Ascending aorta (tissue), 2 donors: ENCODE measurements at regions not wholly inside any gene's neighbourhood (a gene's known extent, or its start where the extent isn't known, plus 50 kb on each side); places are given as distances from the start of the nearest gene placed in this dataset.
A peak's percentile ranks its signal among the peaks of the same experiment; 100 is the strongest.

Source experiments
- DNase-seq, 2 donors: peaks; one replicate each; pipeline ENCODE4 v3.0.0-alpha.2; 2019; ENCODE audit warnings: low spot score in 2 of 2
- H3K27ac ChIP-seq, 2 donors: fragments of 200-600 bp; sonication (generic); one replicate each; pipeline ENCODE4 v1.5.1; 2016 to 2017; ENCODE audit warnings: mild to moderate bottlenecking in 1 of 2
- H3K27me3 ChIP-seq: fragments of 200-600 bp; sonication (generic); one replicate; pipeline ENCODE4 v1.5.1; 2017
- H3K36me3 ChIP-seq, 2 donors: fragments of 200-600 bp; sonication (generic); one replicate each; pipeline ENCODE4 v1.5.1; 2016
- H3K4me1 ChIP-seq, 2 donors: fragments of 200-600 bp; sonication (generic); one replicate each; pipeline ENCODE4 v1.5.1; 2016 to 2017; ENCODE audit warnings: mild to moderate bottlenecking in 1 of 2
- H3K4me3 ChIP-seq, 2 donors: fragments of 200-600 bp; sonication (generic); one replicate each; pipeline ENCODE4 v1.5.1; 2016 to 2017; ENCODE audit warnings: mild to moderate bottlenecking in 1 of 2
- H3K9me3 ChIP-seq, 2 donors: fragments of 200-600 bp; sonication (generic); one replicate each; pipeline ENCODE4 v1.5.1; 2016
- intact Hi-C: fragments of 100-400 bp; cut with DNase I; formaldehyde crosslinking; loops from one replicate; pipeline ENCODE4 v1.15.1; 2023
- TF ChIP-seq, protein P1 (sequence below), 3 experiments: fragments of 200-600 bp in 2 of 3; fragments of 450-650 bp in 1 of 3; sonication (generic) in 2 of 3; IDR thresholded peaks; one replicate each; pipeline ENCODE4 v1.5.1; 2016 to 2019; ENCODE audit warnings: antibody characterized with exemption in 3 of 3, mild to moderate bottlenecking in 1 of 3, moderate library complexity in 1 of 3

DNA sequence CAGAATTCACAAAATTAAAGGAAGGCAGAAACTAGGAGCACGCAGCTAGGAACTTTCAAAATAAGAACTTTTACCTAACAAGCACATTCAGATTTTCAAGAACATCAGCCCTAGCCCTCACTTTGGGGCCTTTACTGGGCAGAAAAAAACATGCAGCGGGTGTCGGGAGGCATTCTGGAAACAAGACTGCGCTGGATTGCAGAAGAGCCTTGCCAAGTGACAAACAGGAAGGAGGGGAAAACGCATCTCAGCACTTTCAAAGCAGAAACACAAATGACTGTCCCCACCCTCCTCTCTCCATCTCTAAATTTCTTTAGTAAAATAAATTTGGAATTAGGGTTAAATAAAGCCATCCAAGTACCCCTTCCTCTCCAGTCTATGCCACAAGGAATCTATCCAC, 74.6 kb upstream of the RREB1 start:
- H3K27ac ChIP-seq: no peak overlapping the region
- no peaks in the 10 kb centered on the region for H3K4me1 ChIP-seq
- no peak for DNase-seq
- H3K36me3 ChIP-seq: no peaks in the 10 kb centered on the region
- H3K9me3 ChIP-seq: no peaks in the 10 kb centered on the region
- TF ChIP-seq, protein P1, sequence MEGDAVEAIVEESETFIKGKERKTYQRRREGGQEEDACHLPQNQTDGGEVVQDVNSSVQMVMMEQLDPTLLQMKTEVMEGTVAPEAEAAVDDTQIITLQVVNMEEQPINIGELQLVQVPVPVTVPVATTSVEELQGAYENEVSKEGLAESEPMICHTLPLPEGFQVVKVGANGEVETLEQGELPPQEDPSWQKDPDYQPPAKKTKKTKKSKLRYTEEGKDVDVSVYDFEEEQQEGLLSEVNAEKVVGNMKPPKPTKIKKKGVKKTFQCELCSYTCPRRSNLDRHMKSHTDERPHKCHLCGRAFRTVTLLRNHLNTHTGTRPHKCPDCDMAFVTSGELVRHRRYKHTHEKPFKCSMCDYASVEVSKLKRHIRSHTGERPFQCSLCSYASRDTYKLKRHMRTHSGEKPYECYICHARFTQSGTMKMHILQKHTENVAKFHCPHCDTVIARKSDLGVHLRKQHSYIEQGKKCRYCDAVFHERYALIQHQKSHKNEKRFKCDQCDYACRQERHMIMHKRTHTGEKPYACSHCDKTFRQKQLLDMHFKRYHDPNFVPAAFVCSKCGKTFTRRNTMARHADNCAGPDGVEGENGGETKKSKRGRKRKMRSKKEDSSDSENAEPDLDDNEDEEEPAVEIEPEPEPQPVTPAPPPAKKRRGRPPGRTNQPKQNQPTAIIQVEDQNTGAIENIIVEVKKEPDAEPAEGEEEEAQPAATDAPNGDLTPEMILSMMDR (IDR thresholded peaks at IDR 0.05): no peak
- H3K27me3 ChIP-seq: no peaks in the 10 kb centered on the region
- intact Hi-C loops: no loop called here
- no peak overlapping the region for H3K4me3 ChIP-seq

DNA sequence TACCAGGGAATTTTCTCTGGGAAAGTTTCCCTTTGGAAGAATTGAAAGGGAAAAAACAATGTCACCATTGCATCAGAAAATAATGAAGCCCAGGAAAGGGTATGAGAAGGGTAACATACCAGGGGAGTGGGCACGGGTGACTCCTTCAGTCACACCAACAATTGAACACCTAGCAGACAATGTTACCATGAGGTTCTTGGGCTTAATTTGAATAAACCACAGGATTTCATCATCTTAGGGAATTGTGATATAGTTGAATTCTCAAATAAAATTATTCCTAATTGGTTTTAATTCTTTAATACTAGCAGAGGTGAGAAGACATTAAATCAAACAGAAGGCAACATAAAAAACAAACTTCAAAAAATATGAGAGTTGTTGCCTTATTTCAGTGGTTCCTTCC, 73.7 kb upstream of the RREB1 start:
- Histone ChIP-seq H3K27me3 (no peaks in the 10 kb centered on the region), H3K27ac (no peak overlapping the region), H3K9me3 (no peaks in the 10 kb centered on the region), H3K4me1 (no peaks in the 10 kb centered on the region), H3K4me3 (no peak overlapping the region), H3K36me3 (no peaks in the 10 kb centered on the region)
- intact Hi-C loops: no loop called here
- TF ChIP-seq, protein P1 (IDR thresholded peaks at IDR 0.05): no peak
- DNase-seq: no peak

DNA sequence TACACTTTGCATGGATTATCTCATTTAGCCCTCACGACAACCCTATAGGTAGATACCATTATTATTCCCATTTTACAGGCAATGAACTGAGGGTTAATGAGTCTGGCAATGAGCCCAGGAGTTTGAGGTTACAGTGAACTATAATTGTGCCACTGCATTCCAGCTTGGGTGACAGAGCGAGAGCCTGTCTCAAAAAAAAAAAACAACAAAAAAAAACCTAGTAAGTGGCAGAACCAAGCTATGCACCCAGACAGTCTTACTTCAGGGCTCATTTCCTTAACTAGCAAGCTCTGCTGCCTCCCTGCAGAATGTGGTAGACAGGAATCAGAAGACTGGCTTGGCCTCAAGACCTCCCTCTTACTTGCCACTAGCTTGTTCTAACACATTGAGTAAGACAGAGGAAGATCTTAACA, 71.9 kb upstream of the RREB1 start:
- Histone ChIP-seq H3K4me1 (no peaks in the 10 kb centered on the region), H3K9me3 (no peaks in the 10 kb centered on the region), H3K27me3 (no peaks in the 10 kb centered on the region), H3K4me3 (no peak overlapping the region), H3K36me3 (no peaks in the 10 kb centered on the region), H3K27ac (no peak overlapping the region)
- no peak for DNase-seq
- intact Hi-C loops: no loop called here
- TF ChIP-seq, protein P1 (IDR thresholded peaks at IDR 0.05): no peak

DNA sequence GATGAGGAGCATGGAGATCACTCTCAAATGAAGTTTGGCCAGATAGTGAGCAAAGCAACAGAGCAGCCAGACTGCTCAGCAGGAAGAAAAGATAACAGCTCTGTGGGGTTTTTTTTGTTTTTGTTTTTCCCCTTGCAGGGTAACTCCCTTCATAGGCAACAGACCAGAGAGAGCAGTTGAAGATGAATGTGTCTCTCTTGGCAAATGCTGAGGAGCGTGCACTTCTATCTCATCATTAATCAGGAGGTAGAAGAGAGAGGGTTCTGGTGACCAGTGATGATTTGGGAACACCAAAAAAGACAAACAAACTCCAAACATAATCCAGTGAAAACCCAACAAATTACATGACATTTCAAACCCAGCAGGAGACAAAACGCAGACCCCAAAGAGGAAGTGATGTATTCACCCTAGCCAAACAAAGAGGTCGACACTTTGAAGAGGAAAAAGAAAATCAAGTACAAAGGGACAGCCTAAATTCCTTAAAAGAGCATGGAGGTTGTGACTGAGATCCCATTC, 66.2 kb upstream of the RREB1 start:
- Histone ChIP-seq H3K4me1 (no peaks in the 10 kb centered on the region), H3K4me3 (no peak overlapping the region), H3K27me3 (no peaks in the 10 kb centered on the region), H3K9me3 (no peaks in the 10 kb centered on the region), H3K27ac (no peak overlapping the region), H3K36me3 (no peaks in the 10 kb centered on the region)
- no peak for DNase-seq
- intact Hi-C loops: no loop called here
- TF ChIP-seq, protein P1 (IDR thresholded peaks at IDR 0.05): no peak

DNA sequence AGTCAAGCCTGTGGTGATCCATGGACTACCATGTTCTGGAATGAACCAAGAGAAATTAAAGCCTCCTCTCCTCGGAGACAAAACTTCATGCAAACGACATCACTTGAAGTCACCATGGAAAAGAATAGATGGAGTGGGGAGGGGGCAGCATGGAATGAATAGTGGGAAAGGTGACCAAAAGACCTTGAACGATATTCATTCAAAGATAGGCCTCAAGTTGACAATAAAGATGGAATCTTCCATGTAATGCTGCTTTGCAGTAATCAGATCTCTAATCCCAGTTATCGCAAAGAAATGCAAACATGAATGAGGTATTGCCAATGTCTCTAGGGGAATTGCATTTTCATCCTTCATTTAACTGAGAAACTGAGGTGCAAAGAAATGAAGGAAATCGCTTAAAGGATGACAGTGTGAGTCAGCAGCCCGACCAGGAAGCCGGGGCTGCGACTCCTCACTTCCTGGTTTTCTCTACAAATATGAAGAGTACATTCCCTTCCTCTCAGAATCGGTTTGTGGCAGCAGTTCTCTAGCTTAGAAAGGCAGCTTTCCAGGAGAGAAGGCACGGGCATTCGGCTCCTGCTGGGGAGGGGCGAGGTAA, 65.6 kb upstream of the RREB1 start:
- H3K27ac ChIP-seq: no peak overlapping the region
- intact Hi-C loops: no loop called here

More for the DNA sequence above, 65.6 kb upstream of the RREB1 start:
- no peak overlapping the region for H3K4me3 ChIP-seq
- H3K4me1 ChIP-seq: no peaks in the 10 kb centered on the region
- TF ChIP-seq, protein P1 (IDR thresholded peaks at IDR 0.05): no peak
- H3K27me3 ChIP-seq: no peaks in the 10 kb centered on the region
- peak in 1 of 2 donors; percentile 67 for DNase-seq
- H3K36me3 ChIP-seq: no peaks in the 10 kb centered on the region
- no peaks in the 10 kb centered on the region for H3K9me3 ChIP-seq
